CD4-positive, alpha-beta T cell treated with Interleukin-4 for 4 hours (primary cell): ENCODE measurements at regions not wholly inside any gene's neighbourhood (a gene's known extent, or its start where the extent isn't known, plus 50 kb on each side); places are given as distances from the start of the nearest gene placed in this dataset.
"Not testable (repeated sequence)": the region's sequence is repeated elsewhere in the genome, so short reads cannot be mapped to it uniquely, and the experiment has no call there.

ENCODE experiments used
- DNase-seq: peaks from one replicate; pipeline ENCODE4 v3.0.0-alpha.2; 2020

- DNase-seq = peak; percentile 49
These were observed 96.2 kb upstream of the BTN3A2 start for GRCh38 chr6:26268659-26269402.

- no peak for DNase-seq
These were observed 95.2 kb upstream of the BTN3A2 start for GRCh38 chr6:26269531-26270485.

DNA sequence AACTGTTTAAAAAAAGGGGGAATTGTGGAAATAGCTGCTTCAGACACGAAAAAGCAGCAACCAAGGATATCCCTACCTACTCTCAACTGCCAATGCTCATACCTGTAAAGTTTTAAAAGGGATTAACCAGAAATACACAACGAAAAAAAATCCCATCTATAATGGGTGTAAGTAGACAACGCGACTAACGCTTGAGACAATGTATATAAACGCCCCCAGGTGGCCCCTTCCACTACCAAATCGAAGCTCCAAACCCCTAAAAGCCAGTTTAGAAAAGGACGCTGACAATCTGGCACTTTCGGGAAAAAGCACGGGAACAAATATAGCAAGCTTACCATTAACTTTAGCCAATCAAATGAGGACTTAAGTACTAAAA, 94.5 kb upstream of the BTN3A2 start:
- peak; percentile 25 for DNase-seq

DNA sequence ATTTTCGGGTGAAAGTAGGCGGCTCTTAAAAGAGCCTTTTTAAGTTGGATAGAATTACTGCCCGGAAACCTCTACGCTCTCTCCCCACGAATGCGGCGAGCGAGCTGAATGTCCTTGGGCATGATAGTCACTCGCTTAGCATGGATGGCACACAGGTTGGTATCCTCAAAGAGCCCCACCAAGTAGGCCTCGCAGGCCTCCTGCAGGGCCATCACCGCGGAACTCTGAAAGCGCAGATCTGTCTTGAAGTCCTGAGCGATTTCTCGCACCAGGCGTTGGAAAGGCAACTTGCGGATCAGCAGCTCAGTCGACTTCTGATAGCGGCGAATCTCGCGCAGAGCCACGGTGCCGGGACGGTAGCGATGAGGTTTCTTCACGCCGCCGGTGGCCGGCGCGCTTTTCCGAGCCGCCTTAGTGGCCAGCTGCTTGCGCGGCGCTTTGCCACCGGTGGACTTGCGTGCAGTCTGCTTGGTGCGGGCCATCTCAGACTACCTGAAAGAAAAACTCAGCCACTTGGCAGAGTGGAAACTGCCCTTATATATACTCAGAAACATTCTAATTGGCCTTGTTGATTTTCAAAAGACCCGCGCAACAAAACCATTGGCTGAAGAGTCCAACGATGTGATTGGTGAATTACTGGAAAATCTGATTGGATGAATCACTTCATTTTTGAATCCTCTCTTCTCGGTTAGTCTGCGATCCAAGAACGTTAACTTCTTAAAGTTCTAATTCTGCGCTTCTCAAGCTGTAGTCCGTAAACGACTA, 93.9 kb upstream of the BTN3A2 start:
- peak; percentile 91 for DNase-seq

DNA sequence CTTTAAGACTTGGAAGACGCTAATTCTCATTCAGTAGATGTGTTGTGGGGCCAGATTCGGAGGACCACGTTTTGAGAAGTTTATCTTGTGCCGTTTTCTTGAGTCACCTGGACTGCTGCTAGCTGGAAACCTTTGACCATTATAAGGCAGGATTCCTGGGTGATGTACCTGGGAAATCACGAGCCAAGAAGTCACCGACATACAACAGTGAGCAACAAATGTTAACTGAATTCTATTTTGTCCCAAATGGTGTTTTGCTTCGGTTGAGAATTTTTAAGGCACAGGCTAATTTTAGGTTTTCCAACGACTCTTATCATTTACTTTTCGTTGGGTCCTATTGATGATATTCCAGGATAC, 93.4 kb upstream of the BTN3A2 start:
- DNase-seq = no peak

DNA sequence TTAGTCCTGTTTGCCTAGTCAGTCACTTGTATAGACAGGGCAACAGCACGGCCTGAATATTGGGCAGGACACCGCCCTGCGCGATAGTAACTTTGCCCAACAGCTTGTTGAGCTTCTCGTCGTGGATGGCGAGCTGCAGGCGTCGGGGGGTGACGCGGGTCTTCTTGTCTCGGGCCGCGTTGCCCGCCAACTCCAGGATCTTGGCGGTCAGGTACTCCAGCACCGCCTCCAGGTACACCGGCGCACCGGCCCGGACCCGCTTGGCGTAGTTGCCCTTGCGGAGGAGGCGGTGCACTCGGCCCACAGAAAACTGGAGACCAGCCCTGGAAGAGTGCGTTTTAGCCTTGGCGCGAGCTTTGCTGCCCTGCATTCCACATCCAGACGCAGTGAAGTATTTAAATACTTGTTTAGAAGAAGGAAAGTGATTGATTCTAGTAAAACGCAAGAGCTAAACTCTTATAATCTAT, 92.8 kb upstream of the BTN3A2 start:
- DNase-seq = no peak

- DNase-seq = peak; percentile 67
These were observed 91.1 kb upstream of the BTN3A2 start for GRCh38 chr6:26273673-26274588.

DNA sequence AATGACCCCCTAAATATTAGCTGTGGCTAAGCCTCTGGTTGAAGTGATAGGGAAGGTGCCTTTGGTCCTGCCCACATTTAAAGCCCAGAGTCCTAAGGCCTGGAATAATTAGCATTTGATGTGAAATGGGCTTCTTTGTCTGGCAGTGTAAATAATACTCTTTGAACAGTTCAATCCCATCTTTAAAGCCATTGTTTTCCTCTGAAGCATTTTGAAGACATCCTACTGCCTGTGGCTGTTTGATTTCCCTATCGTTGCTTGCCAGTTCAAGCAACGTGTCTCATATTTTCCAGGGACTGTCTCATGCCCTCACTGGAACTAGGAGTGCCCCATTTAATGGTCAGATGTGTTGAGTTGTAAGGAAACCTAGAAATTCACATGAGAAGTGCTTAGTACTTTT, 89.3 kb upstream of the BTN3A2 start:
- DNase-seq = no peak

DNA sequence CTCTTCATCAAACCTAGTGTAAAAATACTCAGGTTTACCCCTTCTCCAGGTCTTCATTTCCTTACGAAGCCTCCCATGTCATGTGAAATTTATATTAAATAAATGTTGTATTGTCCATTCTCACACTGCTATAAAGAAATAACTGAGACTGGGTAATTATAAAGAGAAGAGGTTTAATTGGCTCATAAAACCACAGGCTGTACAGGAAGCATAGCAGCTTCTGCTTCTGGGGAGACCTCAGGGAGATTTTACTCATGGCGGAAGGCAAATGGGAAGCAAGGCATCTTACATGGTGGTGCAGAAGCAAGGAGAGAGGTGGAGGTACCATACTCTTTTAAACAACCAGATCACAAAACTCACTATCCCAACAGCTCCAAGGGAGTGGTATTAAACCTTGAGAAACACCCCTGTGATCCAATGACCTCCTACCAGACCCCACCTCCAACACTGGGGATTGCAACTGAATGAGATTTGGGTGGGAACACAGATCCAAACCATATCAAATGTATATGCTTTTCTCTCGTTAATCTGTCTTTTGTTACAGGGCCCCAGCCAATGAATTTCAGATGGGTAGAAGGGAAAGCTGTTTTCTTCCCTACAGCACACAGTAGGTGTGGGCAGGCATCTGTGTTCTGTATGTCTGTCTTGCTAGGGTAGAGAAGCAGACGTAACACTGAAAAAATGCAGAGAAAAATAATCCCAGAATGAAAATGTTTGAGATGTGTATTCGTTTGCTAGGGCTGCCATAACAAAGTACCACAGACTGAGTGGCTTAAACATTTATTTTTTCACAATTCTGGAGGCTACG, 88.0 kb upstream of the BTN3A2 start:
- DNase-seq = no peak

- no peak for DNase-seq
These were observed 86.5 kb upstream of the BTN3A2 start for GRCh38 chr6:26278536-26278935.

DNA sequence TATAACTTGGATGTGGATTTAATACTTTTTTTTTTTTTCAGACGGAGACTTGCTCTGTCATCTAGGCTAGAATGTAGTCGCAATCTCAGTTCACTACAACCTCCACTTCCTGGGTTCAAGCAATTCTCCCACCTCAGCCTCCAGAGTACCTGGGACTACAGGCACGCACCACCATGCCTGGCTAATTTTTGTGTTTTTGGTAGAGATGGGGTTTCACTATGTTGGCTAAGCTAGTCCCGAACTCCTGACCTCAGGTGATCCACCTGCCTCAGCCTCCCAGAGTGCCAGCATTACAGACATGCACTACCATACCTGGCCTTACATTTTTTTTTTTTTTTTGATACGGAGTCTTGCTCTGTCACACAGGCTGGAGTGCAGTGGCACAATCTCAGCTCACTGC, 85.6 kb upstream of the BTN3A2 start:
- not testable (repeated sequence) for DNase-seq

DNA sequence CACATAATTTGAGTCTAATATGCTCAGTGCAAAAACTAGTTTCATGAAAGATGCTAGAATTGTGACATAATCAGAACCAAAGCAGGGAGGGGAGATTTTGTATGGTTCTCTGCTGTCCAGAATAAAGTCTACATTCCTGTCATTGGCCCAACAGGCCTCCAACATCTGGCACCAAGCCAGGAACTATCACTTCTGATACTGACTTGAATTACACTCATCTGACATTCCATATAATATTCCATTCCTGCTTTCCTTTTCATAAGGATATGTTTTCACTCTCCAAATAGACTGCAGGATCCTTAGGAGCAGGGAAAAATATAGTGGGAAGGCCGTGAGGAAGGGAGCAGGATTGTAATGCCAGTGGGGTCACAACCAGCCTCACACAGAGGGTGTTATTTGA, 84.6 kb upstream of the BTN3A2 start:
- DNase-seq = no peak

DNA sequence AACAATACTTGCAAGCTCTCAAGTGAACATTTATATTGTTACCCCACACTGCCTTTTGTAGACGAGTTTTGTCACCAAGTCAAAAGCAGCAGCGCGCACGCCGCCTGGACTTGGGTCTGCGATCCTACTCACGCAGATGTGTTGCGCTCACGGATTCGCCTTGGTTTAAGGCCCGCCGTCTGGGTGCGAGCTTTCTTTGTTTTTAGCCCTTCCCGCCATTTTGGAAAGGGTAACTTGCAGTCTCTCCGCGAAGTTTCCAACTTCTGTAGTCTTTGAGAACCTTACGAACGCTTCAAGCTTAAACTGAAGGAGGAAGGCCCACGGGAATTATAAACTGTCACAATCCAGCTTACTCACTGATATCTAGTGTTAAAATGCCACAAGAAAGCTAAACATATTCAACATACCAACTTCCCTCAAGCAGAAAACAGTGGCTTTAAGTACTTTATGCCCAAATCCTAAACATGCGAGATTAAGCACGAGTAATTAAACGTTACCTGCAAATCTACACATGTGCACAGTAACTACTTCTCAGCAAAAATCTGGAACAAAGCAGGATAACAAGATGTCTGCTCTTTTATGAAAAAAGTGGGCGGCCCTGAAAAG, 80.4 kb upstream of the BTN3A2 start:
- peak; percentile 53 for DNase-seq

GRCh38 chr6:26285143-26286134, 79.6 kb upstream of the BTN3A2 start:
- DNase-seq = peak; percentile 99

DNA sequence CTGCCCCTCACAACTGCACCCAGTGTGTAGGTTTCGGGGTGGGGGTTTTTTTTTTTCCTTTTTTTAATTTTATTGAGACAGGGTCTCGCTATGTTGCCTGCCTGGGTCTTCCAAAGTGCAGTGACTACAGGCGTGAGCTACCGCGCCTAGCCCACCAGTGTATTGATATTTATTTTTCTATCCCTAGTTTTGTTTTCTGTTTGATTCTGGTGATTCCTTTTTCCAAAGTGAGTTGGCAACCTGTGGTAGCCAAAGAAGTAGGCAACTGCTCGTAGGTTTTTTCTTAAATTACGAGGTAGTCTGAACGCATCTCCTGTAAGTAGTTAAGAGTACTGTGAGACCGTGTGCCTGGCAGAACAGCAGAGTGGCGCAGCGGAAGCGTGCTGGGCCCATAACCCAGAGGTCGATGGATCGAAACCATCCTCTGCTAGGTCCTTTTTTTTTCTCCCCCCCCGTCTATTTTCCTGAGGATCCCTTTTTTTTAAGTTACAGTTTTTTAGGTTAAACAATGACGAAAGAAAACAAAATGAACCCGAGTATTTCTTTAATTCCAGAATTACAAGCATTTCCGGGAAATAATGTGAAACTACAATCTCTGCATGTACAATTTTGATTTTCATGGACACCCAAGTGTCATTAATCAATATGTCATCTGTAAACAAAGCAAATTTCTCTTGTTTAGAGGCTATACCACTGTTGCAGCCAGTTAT, 78.7 kb upstream of the BTN3A2 start:
- DNase-seq = peak; percentile 82

GRCh38 chr6:26288155-26288554, 76.8 kb upstream of the BTN3A2 start:
- no peak for DNase-seq

GRCh38 chr6:26290941-26291340, 74.1 kb upstream of the BTN3A2 start:
- DNase-seq = no peak

DNA sequence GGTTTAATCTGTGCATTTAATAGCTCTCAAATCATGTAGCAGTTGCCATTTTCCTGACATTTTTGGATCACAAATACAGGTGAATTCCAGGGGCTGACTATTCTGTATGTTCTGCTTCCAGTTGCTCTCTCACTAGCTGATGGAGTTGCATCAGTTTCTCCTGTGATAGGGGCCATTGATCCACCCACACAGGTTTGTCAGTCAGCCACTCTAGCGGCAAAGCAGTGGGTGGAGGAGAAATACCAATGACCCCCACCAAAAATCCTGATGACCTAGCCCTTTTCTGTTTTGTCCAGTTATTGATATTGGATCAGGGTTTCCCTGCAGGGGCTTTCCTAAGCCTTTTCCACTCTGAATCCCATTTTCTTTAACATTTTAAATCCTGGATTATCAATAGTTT, 72.3 kb upstream of the BTN3A2 start:
- DNase-seq = no peak

DNA sequence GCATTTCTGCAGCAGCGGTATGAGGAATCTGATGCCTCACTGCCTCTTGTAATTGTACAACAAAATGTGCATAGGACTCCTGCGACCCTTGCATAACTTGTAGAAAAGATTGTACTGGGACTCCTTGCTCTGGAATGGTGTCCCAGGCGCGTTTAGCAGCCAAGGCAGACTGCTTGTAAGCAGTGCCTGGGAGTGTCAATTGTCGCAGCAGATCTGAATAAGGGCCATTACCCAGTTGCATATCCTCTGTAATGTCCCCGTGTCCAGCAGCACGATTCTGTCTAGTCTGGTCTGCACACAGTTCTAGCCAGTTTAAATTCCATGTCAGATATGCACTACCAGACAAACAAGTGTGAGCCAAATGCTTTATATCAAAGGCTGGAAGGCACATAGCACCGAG, 70.7 kb upstream of the BTN3A2 start:
- DNase-seq = no peak
